Epidermal melanocyte (primary cell): ENCODE measurements at regions not wholly inside any gene's neighbourhood (a gene's known extent, or its start where the extent isn't known, plus 50 kb on each side); places are given as distances from the start of the nearest gene placed in this dataset.
"Not testable (repeated sequence)": the region's sequence is repeated elsewhere in the genome, so short reads cannot be mapped to it uniquely, and the experiment has no call there.

Experiments
- DNase-seq: peaks from one replicate; pipeline ENCODE4 v3.0.0; 2011; ENCODE audit warnings: low spot score; ENCODE audit not compliant: insufficient read length

DNA sequence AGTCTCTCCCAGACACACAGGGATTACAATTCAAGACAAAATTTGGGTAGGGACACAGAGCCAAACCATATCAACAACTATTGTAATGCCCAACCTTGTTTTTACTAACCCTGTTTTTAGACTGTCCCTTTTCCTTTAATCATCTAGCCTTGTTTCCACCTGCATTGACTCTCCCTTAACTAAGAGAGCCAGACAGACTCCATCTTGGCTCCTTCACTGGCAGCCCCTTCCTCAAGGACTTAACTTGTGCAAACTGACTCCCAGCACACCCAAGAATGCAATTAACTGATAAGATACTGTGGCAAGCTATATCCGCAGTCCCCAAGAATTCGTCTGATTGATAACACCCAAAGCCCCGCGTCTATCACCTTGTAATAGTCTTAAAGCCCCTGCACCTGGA lies 151.8 kb upstream of the DGKB start:
- not testable (repeated sequence) for DNase-seq

DNA sequence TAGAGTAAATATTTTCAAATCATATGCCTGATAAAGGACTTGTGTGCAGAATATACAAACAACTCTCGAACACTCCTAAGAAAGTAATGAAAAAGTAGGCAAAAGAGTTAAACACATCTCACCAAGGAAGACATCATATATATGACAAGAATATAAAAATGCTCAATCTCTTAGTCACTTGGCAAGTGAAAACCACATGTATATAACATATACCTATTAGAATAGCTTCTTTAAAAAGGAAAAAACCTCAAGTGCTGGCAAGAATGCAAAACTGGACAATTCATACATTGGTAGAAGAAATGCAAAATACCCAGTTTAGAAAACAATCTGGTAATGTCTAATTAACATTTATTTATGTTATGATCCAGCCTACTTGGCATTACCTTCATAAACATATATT lies 146.6 kb upstream of the DGKB start:
- no peak for DNase-seq

DNA sequence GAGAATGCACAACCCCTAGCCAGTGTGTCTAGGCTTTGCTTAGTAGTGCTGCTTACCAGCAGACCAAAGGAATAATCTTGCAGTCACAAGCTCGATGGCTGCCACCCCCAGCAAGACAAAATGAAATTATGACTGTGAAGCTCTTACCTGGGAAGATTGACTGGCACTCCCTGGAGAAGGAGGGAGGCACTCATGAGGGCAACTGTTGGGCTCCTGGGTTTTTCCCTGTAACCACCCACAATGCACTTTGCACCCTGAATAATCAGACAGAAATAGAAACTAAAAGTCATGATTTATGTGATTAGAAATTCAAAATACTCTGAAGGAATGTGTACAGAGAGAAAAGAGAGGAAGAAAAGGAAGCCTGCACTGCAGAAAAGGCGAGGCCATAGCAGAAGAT lies 144.3 kb upstream of the DGKB start:
- no peak for DNase-seq

DNA sequence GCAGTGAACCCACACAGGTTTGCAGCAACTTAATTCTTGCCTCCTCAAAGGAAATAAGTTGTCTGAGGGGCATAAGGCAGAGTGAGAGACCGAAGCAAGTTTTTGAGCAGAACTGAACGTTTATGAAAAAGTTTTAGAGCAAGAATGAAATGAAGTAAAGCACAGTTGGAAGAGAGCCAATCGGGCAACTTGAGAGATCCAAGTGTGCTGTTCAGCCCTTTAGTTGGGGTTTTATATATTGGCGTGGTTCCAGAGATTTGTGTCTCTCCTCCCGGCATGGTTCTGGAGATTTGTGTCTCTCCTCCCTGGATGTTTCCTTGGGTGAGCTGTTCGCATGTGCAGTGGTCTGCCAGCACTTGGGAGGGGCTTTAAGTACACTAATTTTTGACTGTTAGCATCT lies 141.4 kb upstream of the DGKB start:
- no peak for DNase-seq

DNA sequence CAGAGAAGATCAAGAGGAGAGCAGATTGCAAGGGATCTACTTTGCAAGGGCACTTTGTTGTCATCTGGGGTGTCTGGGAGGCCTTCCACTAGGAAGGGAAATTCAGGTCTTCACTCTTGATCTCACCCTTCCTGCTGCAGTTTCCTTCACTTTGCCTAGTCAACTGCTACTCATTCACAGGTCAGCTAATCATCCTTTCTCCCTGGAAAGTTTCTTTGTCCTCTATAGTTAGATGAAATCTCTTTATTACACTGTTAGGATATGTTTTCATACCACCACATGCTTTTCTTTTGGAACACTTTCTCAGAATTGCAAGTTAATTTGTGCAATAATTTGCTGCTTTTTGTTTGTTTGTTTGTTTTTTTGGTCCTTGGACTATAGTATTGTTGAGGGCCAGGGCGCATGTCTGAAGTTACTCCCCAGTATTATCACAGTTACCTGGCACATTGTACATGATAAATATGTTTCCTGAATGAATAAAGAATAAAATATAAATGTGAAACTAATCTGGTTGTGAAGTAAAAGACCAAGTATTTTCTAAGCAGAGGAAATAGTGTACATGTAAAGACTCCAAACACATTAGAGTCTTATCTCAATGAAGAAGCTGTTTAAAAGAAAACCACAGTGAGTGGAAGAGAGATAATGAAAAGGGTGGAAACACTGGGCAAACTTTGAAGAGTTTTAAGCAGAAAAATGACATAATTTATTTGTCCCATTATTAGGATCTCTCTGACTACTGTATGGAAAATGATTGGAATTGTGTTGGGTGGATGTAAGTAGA lies 139.9 kb upstream of the DGKB start:
- DNase-seq: no peak

DNA sequence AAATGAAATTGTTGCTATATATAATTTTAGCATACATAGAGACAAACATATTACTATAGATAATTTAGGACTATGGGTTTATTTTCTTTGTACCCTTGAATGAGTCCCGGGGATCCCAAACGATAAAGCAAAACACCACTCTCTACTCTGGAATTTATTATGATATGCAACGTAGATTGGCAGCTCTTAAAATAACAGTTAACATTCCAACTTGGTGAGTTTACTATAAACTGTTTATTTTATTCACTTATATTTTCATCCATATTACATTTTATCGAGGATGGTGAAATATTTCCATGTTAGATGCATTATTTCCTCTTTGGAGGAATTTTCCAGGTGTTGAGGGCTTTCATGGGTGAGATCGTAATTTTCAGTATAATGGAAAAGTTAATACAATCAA lies 138.7 kb upstream of the DGKB start:
- no peak for DNase-seq

DNA sequence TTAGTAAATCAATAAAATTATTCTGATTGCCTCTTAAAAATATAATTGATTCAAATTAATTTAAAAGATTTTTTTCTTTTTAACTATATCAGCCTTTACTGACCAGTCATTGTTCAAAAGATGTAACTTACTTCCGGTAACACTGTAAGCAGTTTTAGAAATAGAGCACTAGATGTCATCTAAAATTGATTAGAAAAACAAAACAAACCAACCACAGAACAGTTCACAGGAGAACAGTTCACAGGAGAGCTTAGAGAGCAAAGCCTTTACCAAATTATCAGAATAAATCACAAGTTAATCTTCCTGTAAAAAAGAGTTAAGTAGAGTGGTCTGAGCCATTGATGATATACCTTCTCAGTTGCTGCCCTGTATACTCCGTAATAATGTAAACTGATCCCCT lies 133.3 kb upstream of the DGKB start:
- no peak for DNase-seq

DNA sequence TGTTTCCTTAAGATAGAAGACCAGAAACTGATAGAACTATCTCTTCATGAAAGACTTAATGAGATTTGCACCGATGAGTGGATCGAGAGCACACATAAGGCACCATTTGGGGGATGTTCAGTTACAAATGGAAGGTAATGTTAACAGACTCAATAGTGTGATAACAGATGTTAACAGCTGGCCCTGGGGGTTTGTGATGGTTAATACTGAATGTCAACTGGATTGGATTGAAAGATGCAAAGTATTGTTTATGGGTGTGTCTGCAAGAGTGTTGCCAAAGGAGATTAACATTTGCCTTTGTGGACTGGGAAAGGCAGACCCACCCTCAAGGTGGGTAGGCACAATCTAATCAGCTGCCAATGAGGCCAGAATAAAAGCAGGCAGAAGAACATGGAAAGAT lies 130.5 kb upstream of the DGKB start:
- no peak for DNase-seq

DNA sequence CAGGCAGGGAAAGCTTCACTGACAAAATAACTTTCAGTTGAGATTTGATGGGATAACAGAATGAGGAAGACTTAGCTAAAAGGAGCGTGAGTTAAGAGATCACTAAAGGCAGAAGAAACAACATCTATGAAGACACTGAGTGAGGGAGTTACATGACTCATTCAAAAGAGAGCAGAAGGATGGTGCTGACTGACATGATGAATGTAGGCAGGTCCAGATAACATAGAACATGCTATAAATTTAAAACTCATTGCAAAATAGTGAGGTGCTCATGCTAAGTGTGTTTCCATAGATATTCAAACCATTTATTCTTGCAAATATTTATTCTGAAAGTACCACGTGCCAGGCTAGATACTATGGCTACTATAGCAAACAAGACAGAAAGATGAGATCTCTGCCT lies 116.4 kb upstream of the DGKB start:
- DNase-seq: no peak

DNA sequence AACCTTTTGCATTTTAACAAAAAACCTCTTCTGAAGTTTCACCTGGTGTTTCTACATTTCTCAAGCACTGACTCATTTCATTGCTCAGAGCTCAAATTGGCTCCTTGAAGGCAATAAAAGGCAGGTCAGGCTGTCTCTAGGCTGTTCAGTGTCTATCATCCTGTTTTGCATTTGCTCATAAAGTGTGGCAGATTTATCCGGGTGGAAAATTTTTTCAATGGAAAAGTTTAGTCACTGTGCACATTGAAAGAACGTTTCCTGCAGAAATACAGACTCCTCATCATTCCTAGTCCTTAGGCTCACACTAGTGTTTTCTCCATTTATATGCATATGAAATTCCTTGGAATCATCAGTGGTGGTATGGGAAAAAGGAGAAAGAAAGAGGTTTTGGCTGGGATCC lies 114.2 kb upstream of the DGKB start:
- DNase-seq: no peak

DNA sequence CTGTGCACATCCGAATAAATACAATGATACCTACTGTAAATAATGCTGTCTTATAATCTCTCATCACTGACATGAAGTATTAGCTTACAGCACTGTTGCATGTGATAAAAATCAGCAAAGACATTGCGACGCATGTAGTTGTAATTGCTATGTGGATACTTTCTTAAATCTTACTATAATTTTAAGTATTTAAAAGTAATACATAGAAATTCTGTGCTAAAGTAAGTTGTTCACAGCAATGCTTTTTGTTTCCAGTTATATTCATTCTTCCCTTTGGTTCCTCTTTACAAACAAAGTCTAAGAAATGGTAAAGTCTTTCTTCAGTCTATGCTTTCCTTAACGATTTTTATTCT lies 113.7 kb upstream of the DGKB start:
- no peak for DNase-seq

DNA sequence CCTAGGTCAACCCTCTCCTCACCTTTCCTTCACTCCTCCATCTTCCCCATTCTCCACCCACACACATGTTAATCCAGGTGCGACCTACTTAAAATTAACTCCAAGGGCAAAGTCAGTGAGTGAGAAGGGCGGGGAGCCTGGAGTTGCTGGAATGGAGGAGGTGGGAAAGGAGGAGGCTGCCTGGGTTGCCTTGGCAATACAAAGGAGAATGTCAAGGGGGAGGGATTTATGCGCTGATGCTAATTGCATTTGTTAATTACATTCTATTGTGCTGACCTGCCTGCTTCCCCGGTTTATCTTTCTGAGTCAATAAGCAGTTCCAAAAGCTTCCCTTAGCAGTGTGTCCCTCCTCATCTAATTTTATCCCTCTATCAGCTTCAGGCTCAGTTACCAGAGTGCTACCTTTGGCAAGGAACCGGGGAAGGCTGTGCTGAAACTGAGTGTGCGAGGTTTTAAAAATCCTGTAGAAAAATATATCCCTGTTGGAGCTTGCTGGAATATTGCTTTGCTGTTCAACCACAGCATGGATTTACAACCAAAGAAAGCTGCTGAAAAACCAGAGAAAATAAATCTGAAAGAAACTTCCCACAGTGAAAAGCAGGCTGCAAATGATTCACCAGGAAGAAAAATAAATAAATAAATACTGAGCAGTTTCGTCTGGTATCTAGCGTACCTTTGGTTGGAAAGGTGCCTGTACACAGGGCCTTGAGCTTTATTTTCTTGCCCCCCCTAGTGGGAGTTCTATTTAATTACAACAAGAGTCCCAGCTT lies 113.2 kb upstream of the DGKB start:
- DNase-seq: peak; percentile 54

DNA sequence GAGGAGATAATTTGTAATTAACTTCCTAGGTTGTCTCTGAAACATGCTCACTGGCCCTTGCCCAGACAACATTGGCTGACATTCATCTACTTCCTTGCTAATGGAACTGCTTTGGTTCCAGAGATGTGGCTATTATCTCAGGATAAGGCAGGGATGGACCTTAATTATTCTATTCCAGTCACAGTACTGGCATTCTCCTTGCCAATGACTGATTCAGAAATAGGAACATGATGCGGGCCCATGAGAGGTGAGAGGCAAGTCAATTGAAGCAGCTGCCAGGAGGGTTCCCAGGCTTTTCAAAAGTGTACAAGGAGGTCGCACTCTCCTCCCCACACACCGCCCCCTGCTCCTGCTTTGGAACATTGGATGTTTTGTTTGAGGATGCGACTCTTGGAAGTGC lies 109.6 kb upstream of the DGKB start:
- DNase-seq: no peak

DNA sequence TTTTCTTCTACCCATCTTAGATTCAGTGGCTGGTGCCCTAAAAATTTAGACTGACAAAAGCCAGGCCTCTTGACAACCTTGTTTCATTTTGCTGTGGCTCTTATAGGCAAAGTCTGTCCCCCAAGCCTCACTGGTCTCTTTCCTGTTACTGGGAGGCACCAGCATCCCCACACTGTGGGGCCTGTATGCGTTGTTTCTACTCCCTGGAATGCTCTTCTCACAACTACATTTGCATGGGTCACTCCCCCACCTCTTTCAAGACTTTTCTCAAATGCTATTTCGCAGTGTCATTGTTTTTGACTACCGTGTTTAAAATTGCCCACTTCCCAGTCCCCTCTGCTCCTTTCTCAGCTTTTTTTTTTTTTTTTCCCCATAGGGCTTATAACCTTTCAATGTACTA lies 108.7 kb upstream of the DGKB start:
- DNase-seq: no peak

DNA sequence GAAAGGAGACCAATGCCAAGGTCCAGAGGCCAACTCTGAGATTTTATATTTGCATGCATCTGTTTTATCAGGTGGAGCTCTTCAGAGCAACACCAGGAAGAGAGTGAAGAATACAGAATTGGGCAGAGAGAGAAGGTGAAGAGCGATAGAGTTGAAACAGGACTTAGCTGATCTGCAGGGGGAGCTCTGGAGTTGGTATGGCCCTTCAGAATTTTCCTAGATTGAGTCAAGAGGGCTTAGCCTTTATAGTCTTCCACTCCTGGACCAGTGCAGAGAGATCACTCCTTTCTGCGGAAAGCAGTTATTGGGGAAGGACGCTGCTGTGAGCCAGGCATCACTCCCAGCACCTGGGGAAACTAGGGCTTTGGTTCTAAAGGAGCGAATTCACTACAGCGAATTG lies 105.0 kb upstream of the DGKB start:
- no peak for DNase-seq

DNA sequence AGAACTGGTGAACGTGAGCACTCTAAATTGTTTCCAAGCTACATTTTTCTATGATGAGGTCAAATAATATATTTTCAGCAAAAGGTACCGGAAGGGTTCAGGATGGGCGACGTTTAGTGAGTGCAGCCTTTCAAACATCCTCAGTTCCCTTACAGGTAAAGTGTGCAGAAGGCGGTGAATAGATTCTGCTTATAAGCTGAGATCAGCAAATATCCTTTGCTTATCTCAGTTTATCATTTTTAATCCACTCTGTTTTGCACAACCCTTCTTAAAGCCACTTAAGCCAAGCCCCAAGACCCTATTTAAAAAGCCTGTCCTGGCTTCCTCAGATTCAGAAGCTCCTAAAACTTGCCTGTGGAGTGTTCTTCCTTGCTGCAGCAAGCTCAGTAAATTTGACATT lies 103.1 kb upstream of the DGKB start:
- DNase-seq: no peak

DNA sequence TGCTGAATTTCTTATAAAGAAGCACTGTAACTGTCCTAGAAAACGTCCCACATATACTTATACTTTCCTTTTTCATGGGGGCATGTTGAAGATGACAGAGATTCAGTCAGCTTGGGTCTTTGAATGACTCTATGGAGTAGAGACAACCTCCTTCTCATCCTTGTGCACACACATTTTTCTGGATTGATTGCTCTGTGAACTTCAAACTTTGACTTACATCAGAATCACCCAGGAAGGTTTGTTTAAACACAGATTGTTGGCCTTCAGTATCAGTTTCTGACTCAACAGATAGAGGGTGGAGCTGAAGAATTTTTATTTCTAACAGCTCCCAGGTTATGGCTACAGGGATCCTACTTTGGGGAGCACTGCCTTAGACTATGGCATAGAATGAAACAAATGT lies 97.6 kb upstream of the DGKB start:
- DNase-seq: no peak

DNA sequence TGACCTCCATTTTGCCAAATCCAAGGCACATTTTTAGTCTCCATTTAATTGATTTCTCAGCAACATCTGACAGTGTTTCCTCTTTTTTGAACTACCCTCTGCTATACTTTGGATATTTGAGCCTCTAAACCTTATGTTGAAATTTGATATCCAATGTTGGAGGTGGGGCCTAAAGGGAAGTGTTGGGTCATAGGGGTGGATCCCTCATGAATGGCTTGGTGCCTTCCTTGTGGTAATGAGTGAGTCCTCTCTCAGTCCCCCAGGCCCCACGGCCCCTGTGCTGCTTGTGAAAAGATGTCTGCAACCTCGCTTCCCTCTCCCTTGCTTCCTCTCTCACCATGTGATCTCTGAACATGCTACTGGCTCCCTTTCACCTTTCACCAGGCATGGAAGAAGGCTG lies 96.8 kb upstream of the DGKB start:
- DNase-seq: no peak

DNA sequence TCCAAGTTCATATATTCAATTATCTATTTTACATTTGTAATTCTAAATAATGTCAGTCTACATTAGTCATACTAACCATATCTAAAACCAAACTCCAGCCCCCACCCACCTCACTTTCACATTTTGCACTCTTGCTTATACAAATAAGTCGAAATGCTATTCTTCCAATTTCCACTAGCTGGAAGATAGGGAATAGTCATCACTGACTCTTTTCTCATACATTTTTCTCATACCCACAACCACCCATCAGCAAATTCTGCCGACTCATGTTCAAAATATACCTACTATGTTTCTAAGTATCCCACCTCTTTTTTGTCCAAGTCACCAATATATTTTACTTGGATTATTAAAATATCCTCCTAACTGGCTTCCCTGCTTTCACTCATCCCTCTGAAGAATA lies 93.2 kb upstream of the DGKB start:
- DNase-seq: no peak

DNA sequence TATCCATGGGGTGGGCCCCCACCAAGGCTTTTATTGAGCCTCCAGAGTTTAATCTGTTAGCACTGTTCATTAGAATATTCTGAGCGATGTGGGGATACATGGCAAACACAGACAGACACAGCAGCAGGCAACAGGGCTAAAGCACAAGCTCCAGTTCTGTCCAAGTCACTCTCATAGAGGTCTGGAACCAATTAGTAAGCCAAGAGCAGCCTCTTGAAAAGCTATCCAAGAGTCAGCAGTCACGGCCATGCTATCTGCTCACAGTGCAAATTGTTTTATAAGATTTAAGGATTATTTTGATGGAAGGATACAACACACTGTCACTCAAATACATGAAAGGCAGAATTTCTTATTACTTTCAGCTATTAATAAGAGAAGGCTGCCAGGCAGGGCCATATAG lies 86.4 kb upstream of the DGKB start:
- no peak for DNase-seq

DNA sequence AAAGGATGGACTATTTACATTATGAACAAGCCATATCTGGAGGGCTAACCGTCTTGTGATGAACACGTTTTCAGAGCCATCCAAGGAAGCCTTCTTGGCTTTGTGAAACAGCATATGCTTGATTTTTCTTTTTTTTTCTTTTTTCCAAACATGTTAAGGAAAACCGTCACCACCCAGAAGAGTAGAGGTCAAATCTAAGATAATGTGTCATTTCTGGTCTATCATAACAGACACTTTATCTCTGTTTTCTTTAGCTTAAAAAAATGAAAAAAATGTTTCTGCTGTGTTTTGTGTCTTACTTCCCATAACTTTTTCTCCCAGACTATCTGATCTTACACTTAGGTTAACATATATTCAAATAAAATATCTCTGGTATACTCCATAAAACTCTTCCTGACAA lies 76.1 kb upstream of the DGKB start:
- no peak for DNase-seq

DNA sequence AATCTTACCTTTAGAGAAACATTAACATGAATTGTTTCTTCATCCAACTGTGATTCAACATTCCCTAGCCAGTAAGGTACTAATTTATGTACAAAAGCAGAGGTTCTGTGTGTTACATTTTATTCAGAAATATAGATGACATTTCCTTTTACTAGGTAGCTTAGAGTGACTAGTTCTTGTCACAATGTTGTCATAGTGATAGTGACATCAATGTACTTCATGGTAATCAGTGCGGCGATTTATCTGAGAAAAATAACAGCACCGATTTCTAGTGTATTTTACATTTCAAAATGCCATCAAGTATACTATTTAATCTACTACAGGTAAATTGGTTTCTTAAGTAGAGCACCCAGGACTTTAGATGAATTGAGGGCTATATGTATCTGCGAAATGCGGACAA lies 72.1 kb upstream of the DGKB start:
- DNase-seq: no peak

DNA sequence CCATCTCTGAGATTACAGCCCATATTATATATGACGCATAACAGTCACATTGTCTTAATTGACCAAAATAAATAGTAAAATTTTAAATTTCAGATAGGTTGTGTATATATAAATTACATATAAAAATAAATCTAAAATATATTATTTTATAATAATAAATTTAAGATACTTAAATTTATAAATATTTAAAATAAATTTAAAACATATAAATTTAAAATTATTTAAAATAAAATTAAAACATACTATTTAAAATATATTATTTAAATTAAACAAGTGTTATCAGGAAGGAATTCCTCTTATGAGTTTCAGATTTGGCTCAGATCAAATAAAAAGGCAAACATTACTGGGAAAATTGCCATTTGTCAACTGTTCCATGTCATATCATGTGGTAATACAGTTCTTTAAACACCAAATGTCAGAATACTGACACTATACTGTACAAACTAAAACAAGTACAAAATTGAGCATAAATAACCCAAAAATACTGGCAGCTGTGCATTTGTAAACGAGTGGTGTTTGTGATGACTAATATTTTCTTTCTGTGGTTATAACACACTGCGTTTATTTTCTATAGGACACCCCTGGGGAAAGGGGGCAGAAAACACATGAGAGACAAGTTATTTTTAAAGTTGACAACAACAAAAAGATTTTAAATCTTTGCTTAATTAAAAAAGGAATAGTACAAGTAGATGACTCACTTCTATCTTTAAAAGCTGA lies 71.3 kb upstream of the DGKB start:
- no peak for DNase-seq
